ENCODE measurements at regions not wholly inside any gene's neighbourhood (a gene's known extent, or its start where the extent isn't known, plus 50 kb on each side); places are given as distances from the start of the nearest gene placed in this dataset.

- H3K9ac ChIP-seq (ENCODE audit: insufficient read depth, low read length) = no peak overlapping the region
- DNase-seq (ENCODE audit: low read depth in 2 of 2) = no peak
- H3K36me3 ChIP-seq (ENCODE audit: control insufficient read depth, insufficient read depth, low read length) = no peaks in the 10 kb centered on the region
- TF ChIP-seq CTCF (conservative IDR thresholded peaks at IDR 0.05 in 1 of 2, IDR thresholded peaks at IDR 0.05 in 1 of 2; ENCODE audit: low read depth in 1 of 2, low read length in 2 of 2) (no peak), EZH2 (IDR thresholded peaks at IDR 0.05; ENCODE audit: low read length, missing control alignments) (no peak)
- no peaks in the 10 kb centered on the region for H3K4me1 ChIP-seq (ENCODE audit: control insufficient read depth, extremely low read depth, insufficient read depth, low read length)
- no peaks in the 10 kb centered on the region for H3K9me3 ChIP-seq (ENCODE audit: control insufficient read depth, insufficient read depth, low read depth, low read length)
- H3K4me2 ChIP-seq (ENCODE audit: extremely low read depth, insufficient read depth, low read length) = no peak overlapping the region
- H3K27ac ChIP-seq (ENCODE audit: insufficient read depth, low read length) = no peak overlapping the region
- no peaks in the 10 kb centered on the region for H4K20me1 ChIP-seq (ENCODE audit: control insufficient read depth, extremely low read depth, insufficient read depth, low read length)
- no peaks in the 10 kb centered on the region for H3K79me2 ChIP-seq (ENCODE audit: control insufficient read depth, insufficient read depth, low read length)
- H3K4me3 ChIP-seq (replicated peaks in 1 of 4; ENCODE audit: control extremely low read depth in 1 of 4, insufficient read depth in 1 of 4, low read depth in 3 of 4, low read length in 4 of 4) = no peak overlapping the region
- no peaks in the 10 kb centered on the region for H3K27me3 ChIP-seq (ENCODE audit: control insufficient read depth, insufficient read depth, low read length)
- H2AFZ ChIP-seq (ENCODE audit: low read length) = no peak overlapping the region
Measured at GRCh38 chr15:87300146-87300545, 956.4 kb downstream of the NTRK3 start.

- no peak overlapping the region for H3K4me2 ChIP-seq (ENCODE audit: extremely low read depth, insufficient read depth, low read length)
- H3K27ac ChIP-seq (ENCODE audit: insufficient read depth, low read length) = no peak overlapping the region
Measured at GRCh38 chr15:87294854-87295253, 961.7 kb downstream of the NTRK3 start.

GRCh38 chr15:87293031-87293430, 963.5 kb downstream of the NTRK3 start:
- no peak for DNase-seq (ENCODE audit: low read depth in 2 of 2)
- TF ChIP-seq EZH2 (IDR thresholded peaks at IDR 0.05; ENCODE audit: low read length, missing control alignments) (no peak), CTCF (conservative IDR thresholded peaks at IDR 0.05 in 1 of 2, IDR thresholded peaks at IDR 0.05 in 1 of 2; ENCODE audit: low read depth in 1 of 2, low read length in 2 of 2) (no peak)
- Histone ChIP-seq H3K4me3 (replicated peaks in 1 of 4; ENCODE audit: control extremely low read depth in 1 of 4, insufficient read depth in 1 of 4, low read depth in 3 of 4, low read length in 4 of 4) (no peak overlapping the region), H3K27me3 (ENCODE audit: control insufficient read depth, insufficient read depth, low read length) (no peaks in the 10 kb centered on the region), H3K9ac (ENCODE audit: insufficient read depth, low read length) (no peak overlapping the region), H3K79me2 (ENCODE audit: control insufficient read depth, insufficient read depth, low read length) (no peaks in the 10 kb centered on the region), H3K9me3 (ENCODE audit: control insufficient read depth, insufficient read depth, low read depth, low read length) (no peaks in the 10 kb centered on the region), H3K4me1 (ENCODE audit: control insufficient read depth, extremely low read depth, insufficient read depth, low read length) (no peaks in the 10 kb centered on the region), H2AFZ (ENCODE audit: low read length) (no peak overlapping the region), H3K4me2 (ENCODE audit: extremely low read depth, insufficient read depth, low read length) (no peak overlapping the region), H3K36me3 (ENCODE audit: control insufficient read depth, insufficient read depth, low read length) (no peaks in the 10 kb centered on the region), H4K20me1 (ENCODE audit: control insufficient read depth, extremely low read depth, insufficient read depth, low read length) (no peaks in the 10 kb centered on the region), H3K27ac (ENCODE audit: insufficient read depth, low read length) (no peak overlapping the region)

More at GRCh38 chr15:87294854-87295253, 961.7 kb downstream of the NTRK3 start:
- Histone ChIP-seq H3K4me3 (replicated peaks in 1 of 4; ENCODE audit: control extremely low read depth in 1 of 4, insufficient read depth in 1 of 4, low read depth in 3 of 4, low read length in 4 of 4) (no peak overlapping the region), H4K20me1 (ENCODE audit: control insufficient read depth, extremely low read depth, insufficient read depth, low read length) (no peaks in the 10 kb centered on the region), H3K27me3 (ENCODE audit: control insufficient read depth, insufficient read depth, low read length) (no peaks in the 10 kb centered on the region), H3K9ac (ENCODE audit: insufficient read depth, low read length) (no peak overlapping the region), H3K79me2 (ENCODE audit: control insufficient read depth, insufficient read depth, low read length) (no peaks in the 10 kb centered on the region), H3K4me1 (ENCODE audit: control insufficient read depth, extremely low read depth, insufficient read depth, low read length) (no peaks in the 10 kb centered on the region), H2AFZ (ENCODE audit: low read length) (no peak overlapping the region), H3K9me3 (ENCODE audit: control insufficient read depth, insufficient read depth, low read depth, low read length) (no peaks in the 10 kb centered on the region), H3K36me3 (ENCODE audit: control insufficient read depth, insufficient read depth, low read length) (no peaks in the 10 kb centered on the region)
- TF ChIP-seq CTCF (conservative IDR thresholded peaks at IDR 0.05 in 1 of 2, IDR thresholded peaks at IDR 0.05 in 1 of 2; ENCODE audit: low read depth in 1 of 2, low read length in 2 of 2) (no peak), EZH2 (IDR thresholded peaks at IDR 0.05; ENCODE audit: low read length, missing control alignments) (no peak)
- no peak for DNase-seq (ENCODE audit: low read depth in 2 of 2)
